H1 (cell line): ENCODE measurements at regions not wholly inside any gene's neighbourhood (a gene's known extent, or its start where the extent isn't known, plus 50 kb on each side); places are given as distances from the start of the nearest gene placed in this dataset.

ENCODE experiments used
- CTCF ChIA-PET: fragments of 300-600 bp; sonication (Branson Sonifier 250); formaldehyde crosslinking; loops from one replicate; lab custom pipeline; 2021; ENCODE audit not compliant: partially characterized antibody; lab: Charles Lee
- POLR2A ChIA-PET: fragments of 300-600 bp; sonication (Branson Sonifier 250); formaldehyde crosslinking; loops from one replicate; lab custom pipeline; 2021; ENCODE audit warnings: inconsistent platforms; ENCODE audit not compliant: partially characterized antibody; lab: Charles Lee
- DNase-seq, 2 experiments: peaks; one replicate each; pipeline versions ENCODE4 v3.0.0 to v3.0.0-alpha.2; 2010 to 2022; ENCODE audit warnings: low spot score in 2 of 2, low read depth in 1 of 2, mixed read lengths in 1 of 2
- FAIRE-seq: peaks from 2 replicates; lab custom pipeline; 2011; peaks lifted over from hg19 to GRCh38; lab: Jason Lieb, UNC
- H2AFZ ChIP-seq: 2 replicates; pipeline ENCODE4 v1.8.1; 2012; ENCODE audit warnings: low read length, inconsistent platforms
- H2AK5ac ChIP-seq: 2 replicates; pipeline ENCODE4 v1.6.1; 2013; ENCODE audit warnings: low read depth, low read length
- H2BK120ac ChIP-seq: replicated peaks from 2 replicates; pipeline ENCODE3; 2013; ENCODE audit warnings: low read depth, low read length, inconsistent platforms
- H2BK12ac ChIP-seq: 2 replicates; pipeline ENCODE4 v1.6.1; 2013; ENCODE audit warnings: low read depth, low read length
- H2BK15ac ChIP-seq: 2 replicates; pipeline ENCODE4 v1.6.1; 2013; ENCODE audit warnings: low read length
- H2BK20ac ChIP-seq: 2 replicates; pipeline ENCODE4 v1.6.1; 2013; ENCODE audit warnings: low read length
- H2BK5ac ChIP-seq: 2 replicates; pipeline ENCODE4 v1.6.1; 2013; ENCODE audit warnings: low read depth, low read length
- H3K14ac ChIP-seq: 2 replicates; pipeline ENCODE4 v1.6.1; 2013; ENCODE audit warnings: inconsistent platforms; ENCODE audit not compliant: insufficient read length
- H3K18ac ChIP-seq: 2 replicates; pipeline ENCODE4 v1.6.1; 2013; ENCODE audit warnings: low read length; ENCODE audit errors: extremely low read depth
- H3K23ac ChIP-seq: 2 replicates; pipeline ENCODE4 v1.6.1; 2013; ENCODE audit warnings: inconsistent platforms; ENCODE audit not compliant: insufficient read length
- H3K23me2 ChIP-seq: 2 replicates; pipeline ENCODE4 v1.6.1; 2013; ENCODE audit warnings: low read depth, low read length
- H3K27ac ChIP-seq: 2 replicates; pipeline ENCODE4 v1.6.1; 2011; ENCODE audit warnings: low read depth, low read length, inconsistent platforms
- H3K27me3 ChIP-seq, 4 experiments: replicated peaks in 1 of 4; 1 replicate in 1 of 4; 2 replicates in 3 of 4; pipeline versions ENCODE4 v1.6.1 to v1.8.1; 2011 to 2013; ENCODE audit warnings: low read length in 3 of 4, mild to moderate bottlenecking in 3 of 4, inconsistent platforms in 2 of 4, mixed read lengths in 2 of 4, moderate library complexity in 1 of 4; ENCODE audit not compliant: control insufficient read depth in 3 of 4, insufficient read depth in 3 of 4; ENCODE audit errors: extremely low read depth in 1 of 4
- H3K36me3 ChIP-seq, 4 experiments: 2 replicates each; pipeline versions ENCODE4 v1.6.1 to v1.8.1; 2011 to 2013; ENCODE audit warnings: mild to moderate bottlenecking in 4 of 4, low read length in 3 of 4, moderate library complexity in 2 of 4, control low read depth in 1 of 4, inconsistent platforms in 1 of 4; ENCODE audit not compliant: insufficient read depth in 4 of 4, control insufficient read depth in 2 of 4
- H3K4ac ChIP-seq: replicated peaks from 2 replicates; pipeline ENCODE3; 2013; ENCODE audit warnings: low read length, low read depth, mixed read lengths, inconsistent platforms; ENCODE audit not compliant: insufficient read length
- H3K4me1 ChIP-seq, 4 experiments: replicated peaks in 1 of 4; 1 replicate in 1 of 4; 2 replicates in 3 of 4; pipeline versions ENCODE4 v1.6.1 to v1.8.1; 2011 to 2013; ENCODE audit warnings: low read length in 3 of 4, inconsistent platforms in 2 of 4, mixed read lengths in 1 of 4; ENCODE audit not compliant: insufficient read depth in 4 of 4, control insufficient read depth in 3 of 4
- H3K4me2 ChIP-seq, 2 experiments: 2 replicates each; pipeline versions ENCODE4 v1.6.1 to v1.8.1; 2011 to 2013; ENCODE audit warnings: low read depth in 2 of 2, low read length in 2 of 2, control low read depth in 1 of 2, inconsistent platforms in 1 of 2, mild to moderate bottlenecking in 1 of 2; ENCODE audit not compliant: insufficient read depth in 1 of 2
- H3K4me3 ChIP-seq, 4 experiments: fragments of 200-600, 300-600 bp in 1 of 4; sonication (generic), shearing (Covaris generic), sonication (Bioruptor Twin) in 1 of 4; 2 replicates each; pipeline versions ENCODE4 v1.5.1 to v1.8.1; 2011 to 2016; ENCODE audit warnings: low read length in 4 of 4, low read depth in 3 of 4, control low read depth in 2 of 4, inconsistent platforms in 2 of 4, mild to moderate bottlenecking in 2 of 4, mixed read lengths in 1 of 4, moderate library complexity in 1 of 4; ENCODE audit not compliant: insufficient read depth in 2 of 4; ENCODE audit errors: extremely low read depth in 1 of 4
- H3K56ac ChIP-seq: replicated peaks from 2 replicates; pipeline ENCODE3; 2013; ENCODE audit warnings: low read depth, mild to moderate bottlenecking, mixed read lengths, low read length, inconsistent platforms; ENCODE audit not compliant: insufficient read length
- H3K79me1 ChIP-seq: 2 replicates; pipeline ENCODE4 v1.6.1; 2013; ENCODE audit warnings: low read depth, low read length, control low read depth
- H3K79me2 ChIP-seq, 2 experiments: 2 replicates each; pipeline versions ENCODE4 v1.6.1 to v1.8.1; 2012 to 2013; ENCODE audit warnings: low read length in 2 of 2, mild to moderate bottlenecking in 2 of 2, inconsistent platforms in 1 of 2; ENCODE audit not compliant: insufficient read depth in 2 of 2, control insufficient read depth in 1 of 2
- H3K9ac ChIP-seq, 4 experiments: replicated peaks in 1 of 4; 1 replicate in 1 of 4; 2 replicates in 3 of 4; pipeline versions ENCODE4 v1.6.1 to v1.8.1; 2011 to 2013; ENCODE audit warnings: low read depth in 3 of 4, low read length in 3 of 4, control low read depth in 2 of 4, mild to moderate bottlenecking in 2 of 4, moderate library complexity in 2 of 4, inconsistent platforms in 1 of 4; ENCODE audit errors: extremely low read depth in 1 of 4
- H3K9me3 ChIP-seq, 2 experiments: 2 replicates each; pipeline versions ENCODE4 v1.6.1 to v1.8.1; 2012 to 2013; ENCODE audit warnings: mild to moderate bottlenecking in 2 of 2, moderate library complexity in 2 of 2, control low read depth in 1 of 2, inconsistent platforms in 1 of 2, low read depth in 1 of 2, low read length in 1 of 2, mixed read lengths in 1 of 2; ENCODE audit not compliant: insufficient read depth in 2 of 2
- H4K20me1 ChIP-seq, 2 experiments: replicated peaks in 1 of 2; 2 replicates each; pipeline versions ENCODE3 to v1.8.1; 2011 to 2013; ENCODE audit warnings: inconsistent platforms in 2 of 2, low read length in 2 of 2, mild to moderate bottlenecking in 1 of 2; ENCODE audit not compliant: insufficient read depth in 2 of 2, control insufficient read depth in 1 of 2
- H4K5ac ChIP-seq: 2 replicates; pipeline ENCODE4 v1.6.1; 2013; ENCODE audit warnings: low read length, low read depth, mixed read lengths, inconsistent platforms; ENCODE audit not compliant: insufficient read length
- H4K8ac ChIP-seq: 2 replicates; pipeline ENCODE4 v1.8.0; 2013; ENCODE audit warnings: mild to moderate bottlenecking, moderate library complexity, low read length, inconsistent platforms; ENCODE audit not compliant: insufficient read depth; ENCODE audit errors: extremely low read depth
- H4K91ac ChIP-seq: replicated peaks from 2 replicates; pipeline ENCODE3; 2013; ENCODE audit warnings: low read length, mixed read lengths, inconsistent platforms; ENCODE audit not compliant: insufficient read length
- CBX8 ChIP-seq: fragments of 300-800, 300-1000 bp; sonication (generic); IDR thresholded peaks from 2 replicates; pipeline ENCODE4 v1.7.1; 2016; ENCODE audit warnings: low read depth, low read length, borderline replicate concordance
- CHD1 ChIP-seq: IDR thresholded peaks from 2 replicates; pipeline ENCODE4 v1.6.1; 2012; ENCODE audit warnings: low read depth, low read length, improper control_type of control experiment
- EGR1 ChIP-seq: IDR thresholded peaks from 2 replicates; pipeline ENCODE4 v1.6.1; 2011; ENCODE audit warnings: low read depth, low read length, borderline replicate concordance
- GTF2F1 ChIP-seq: IDR thresholded peaks from 2 replicates; pipeline ENCODE4 v1.6.1; 2012; ENCODE audit warnings: low read depth, low read length, improper control_type of control experiment, borderline replicate concordance
- HDAC6 ChIP-seq: IDR thresholded peaks from one replicate; pipeline ENCODE4 v1.7.1; 2012; ENCODE audit warnings: low read depth, mild to moderate bottlenecking, inconsistent platforms, low read length, moderate library complexity
- JUND ChIP-seq: IDR thresholded peaks from 2 replicates; pipeline ENCODE4 v1.6.1; 2011; ENCODE audit warnings: mild to moderate bottlenecking, improper control_type of control experiment, low read length
- KDM5A ChIP-seq: fragments of 200-600 bp; IDR thresholded peaks from 2 replicates; pipeline ENCODE4 v1.7.1; 2012; ENCODE audit warnings: mild to moderate bottlenecking, low read length, inconsistent platforms, mixed read lengths
- RBBP5 ChIP-seq: IDR thresholded peaks from 2 replicates; pipeline ENCODE4 v1.7.1; 2012; ENCODE audit warnings: low read depth, mild to moderate bottlenecking, inconsistent platforms, low read length, moderate library complexity, borderline replicate concordance
- RFX5 ChIP-seq: IDR thresholded peaks from 2 replicates; pipeline ENCODE4 v1.6.1; 2011; ENCODE audit warnings: low read depth, low read length, improper control_type of control experiment, borderline replicate concordance
- TEAD4 ChIP-seq: IDR thresholded peaks from 2 replicates; pipeline ENCODE4 v1.6.1; 2012; ENCODE audit warnings: low read depth, low read length, inconsistent platforms, mixed read lengths
- WGBS, 2 experiments: shearing (Covaris generic) in 1 of 2; methylation state at CpG; one replicate each; pipeline versions ENCODE4 v1.1.6 to v1.1.7; 2013 to 2015; ENCODE audit warnings: low lambda C conversion rate in 2 of 2, mixed read lengths in 2 of 2, inconsistent platforms in 1 of 2, low coverage in 1 of 2, missing lambda C conversion rate in 1 of 2; ENCODE audit not compliant: insufficient replicate concordance in 2 of 2, insufficient coverage in 1 of 2, insufficient read length in 1 of 2; ENCODE audit errors: extremely low coverage in 1 of 2, missing lambda C conversion rate in 1 of 2; 5-methylcytosine and 5-hydroxymethylcytosine counted together

DNA sequence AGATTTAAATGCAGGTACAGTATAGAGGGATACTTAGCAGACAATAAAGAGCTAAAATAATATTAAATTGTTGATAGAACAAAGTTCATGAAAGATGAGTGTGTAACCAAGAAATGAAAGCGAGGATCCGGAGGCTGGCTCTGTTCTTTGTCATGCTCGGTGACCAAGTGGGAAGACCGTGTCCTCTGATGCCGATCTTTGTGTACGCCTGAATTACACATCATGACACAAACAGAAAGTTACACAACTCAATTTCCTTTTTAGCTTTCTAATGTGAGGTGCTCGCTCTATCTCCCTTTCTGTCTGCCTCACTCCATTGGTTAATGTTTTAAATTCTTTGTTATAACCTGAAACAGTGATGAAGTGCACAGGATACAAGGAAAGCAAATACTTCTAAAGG, 114.8 kb upstream of the NEIL3 start:
- H2BK20ac ChIP-seq, result no peak overlapping the region
- H3K4me1 ChIP-seq, result peaks cover 0 to 5% (median 0%) of the 10 kb centered on the region in 4 experiments; a peak in 1 of 7 replicates
- H3K23me2 ChIP-seq, result no peaks in the 10 kb centered on the region
- 92% methylated on average over 7 of the region's 7 CpGs; no CpG with 5 or more reads in 1 of the 2 experiments for WGBS, 2 experiments
- no peak for FAIRE-seq
- no peak overlapping the region for H2BK120ac ChIP-seq
- no peak overlapping the region for H3K18ac ChIP-seq
- TF ChIP-seq CHD1, result no peak
- TF ChIP-seq EGR1, result no peak
- no peak for TF ChIP-seq HDAC6
- TF ChIP-seq RBBP5, result no peak
- TF ChIP-seq KDM5A, result no peak
- no peak for TF ChIP-seq TEAD4
- TF ChIP-seq RFX5, result no peak
- no peak for TF ChIP-seq GTF2F1
- no peak for TF ChIP-seq CBX8
- TF ChIP-seq JUND, result no peak
- TF ChIP-seq, all 59 proteins: peak for 0
- no peak overlapping the region for H2AK5ac ChIP-seq
- no peak overlapping the region for H4K8ac ChIP-seq
- H4K20me1 ChIP-seq, result no peaks in the 10 kb centered on the region
- H3K27ac ChIP-seq, result no peak overlapping the region
- POLR2A ChIA-PET, result no interaction called here
- no peaks in the 10 kb centered on the region for H3K79me2 ChIP-seq
- H2BK12ac ChIP-seq, result no peak overlapping the region
- no peak overlapping the region for H4K5ac ChIP-seq
- H3K27me3 ChIP-seq, result no peaks in the 10 kb centered on the region
- H3K4me2 ChIP-seq, result no peak overlapping the region
- H2BK5ac ChIP-seq, result no peak overlapping the region
- H3K36me3 ChIP-seq, result no peaks in the 10 kb centered on the region
- H3K56ac ChIP-seq, result no peak overlapping the region
- H4K91ac ChIP-seq, result no peak overlapping the region
- 0 out of 2 replicates have a peak overlapping the region, but pooled peaks have one; percentile 20 for H2AFZ ChIP-seq
- DNase-seq, result no peak
- H2BK15ac ChIP-seq, result no peak overlapping the region
- H3K14ac ChIP-seq, result no peak overlapping the region
- no peak overlapping the region for H3K9ac ChIP-seq
- H3K9me3 ChIP-seq, result peaks cover 2 to 5% of the 10 kb centered on the region in 2 experiments; a peak in 2 of 4 replicates
- H3K79me1 ChIP-seq, result no peaks in the 10 kb centered on the region
- CTCF ChIA-PET, result no interaction called here
- H3K4ac ChIP-seq, result no peak overlapping the region
- H3K23ac ChIP-seq, result no peak overlapping the region
- H3K4me3 ChIP-seq, result no peak overlapping the region
